CD4-positive, alpha-beta T cell treated with Interleukin-4 for 4 hours (primary cell): ENCODE measurements at regions not wholly inside any gene's neighbourhood (a gene's known extent, or its start where the extent isn't known, plus 50 kb on each side); places are given as distances from the start of the nearest gene placed in this dataset.

Experiments
- DNase-seq: peaks from one replicate; pipeline ENCODE4 v3.0.0-alpha.2; 2020

- DNase-seq, result no peak
Measured at GRCh38 chr2:104332731-104333130, 521.2 kb upstream of the POU3F3 start.

GRCh38 chr2:104337869-104338268, 516.0 kb upstream of the POU3F3 start:
- DNase-seq, result no peak

GRCh38 chr2:104340162-104340561, 513.8 kb upstream of the POU3F3 start:
- DNase-seq, result no peak

GRCh38 chr2:104340879-104341828, 512.8 kb upstream of the POU3F3 start:
- no peak for DNase-seq

GRCh38 chr2:104344306-104344705, 509.6 kb upstream of the POU3F3 start:
- DNase-seq, result no peak

GRCh38 chr2:104344985-104345384, 508.9 kb upstream of the POU3F3 start:
- no peak for DNase-seq

- no peak for DNase-seq
Measured at GRCh38 chr2:104358122-104358521, 495.8 kb upstream of the POU3F3 start.

GRCh38 chr2:104361414-104361813, 492.5 kb upstream of the POU3F3 start:
- DNase-seq, result no peak

GRCh38 chr2:104368089-104368488, 485.8 kb upstream of the POU3F3 start:
- DNase-seq, result no peak

GRCh38 chr2:104371087-104371781, 482.7 kb upstream of the POU3F3 start:
- no peak for DNase-seq

- no peak for DNase-seq
Measured at GRCh38 chr2:104375206-104375605, 478.7 kb upstream of the POU3F3 start.

- peak; percentile 9 for DNase-seq
Measured at GRCh38 chr2:104378853-104379374, 475.0 kb upstream of the POU3F3 start.

- no peak for DNase-seq
Measured at GRCh38 chr2:104384961-104385360, 469.0 kb upstream of the POU3F3 start.

- no peak for DNase-seq
Measured at GRCh38 chr2:104385743-104386142, 468.2 kb upstream of the POU3F3 start.

- no peak for DNase-seq
Measured at GRCh38 chr2:104388296-104388695, 465.6 kb upstream of the POU3F3 start.

GRCh38 chr2:104402825-104403224, 451.1 kb upstream of the POU3F3 start:
- no peak for DNase-seq

- no peak for DNase-seq
Measured at GRCh38 chr2:104404526-104404925, 449.4 kb upstream of the POU3F3 start.

- no peak for DNase-seq
Measured at GRCh38 chr2:104405623-104406022, 448.3 kb upstream of the POU3F3 start.

- no peak for DNase-seq
Measured at GRCh38 chr2:104406261-104406726, 447.6 kb upstream of the POU3F3 start.

GRCh38 chr2:104407641-104408040, 446.3 kb upstream of the POU3F3 start:
- DNase-seq, result no peak

GRCh38 chr2:104408266-104408665, 445.6 kb upstream of the POU3F3 start:
- DNase-seq, result no peak

- no peak for DNase-seq
Measured at GRCh38 chr2:104410136-104410535, 443.8 kb upstream of the POU3F3 start.

- no peak for DNase-seq
Measured at GRCh38 chr2:104412384-104412783, 441.5 kb upstream of the POU3F3 start.

GRCh38 chr2:104413890-104414289, 440.0 kb upstream of the POU3F3 start:
- DNase-seq, result no peak
